Stomach (tissue), 4 donors: ENCODE measurements at regions not wholly inside any gene's neighbourhood (a gene's known extent, or its start where the extent isn't known, plus 50 kb on each side); places are given as distances from the start of the nearest gene placed in this dataset.
"Not testable (repeated sequence)": the region's sequence is repeated elsewhere in the genome, so short reads cannot be mapped to it uniquely, and the experiment has no call there.

Experiments
- CTCF ChIP-seq, 7 experiments: fragments of 450-650 bp in 4 of 7; fragments of 200-600 bp in 3 of 7; sonication (generic) in 3 of 7; IDR thresholded peaks; one replicate each; pipeline ENCODE4 v1.5.1; 2016 to 2019; ENCODE audit warnings: antibody characterized with exemption in 7 of 7, control low read depth in 2 of 7, mild to moderate bottlenecking in 1 of 7
- POLR2A ChIP-seq, 4 donors: fragments of 450-650 bp; IDR thresholded peaks; one replicate each; pipeline ENCODE4 v1.6.1; 2016; ENCODE audit warnings: antibody characterized with exemption in 4 of 4, control low read depth in 2 of 4, mild to moderate bottlenecking in 1 of 4, moderate library complexity in 1 of 4

- not testable (repeated sequence) for TF ChIP-seq CTCF, POLR2A (IDR thresholded peaks at IDR 0.05)
Measured at GRCh38 chr15:20255641-20256040, 286.0 kb downstream of the GOLGA6L6 start.
